ENCODE measurements at regions not wholly inside any gene's neighbourhood (a gene's known extent, or its start where the extent isn't known, plus 50 kb on each side); places are given as distances from the start of the nearest gene placed in this dataset.

- no peak overlapping the region for H3K4me3 Mint-ChIP-seq (ENCODE audit: unreplicated experiment)
- TF ChIP-seq CTCF (IDR thresholded peaks at IDR 0.05; ENCODE audit: partially characterized antibody, unreplicated experiment), result no peak
- DNase-seq, result no peak
- H3K9me3 Mint-ChIP-seq (ENCODE audit: unreplicated experiment), result no peaks in the 10 kb centered on the region
- H3K36me3 Mint-ChIP-seq (ENCODE audit: unreplicated experiment), result no peaks in the 10 kb centered on the region
- H3K27ac Mint-ChIP-seq (ENCODE audit: unreplicated experiment), result no peak overlapping the region
- H3K4me1 Mint-ChIP-seq (ENCODE audit: low read depth, unreplicated experiment), result no peaks in the 10 kb centered on the region
- no peaks in the 10 kb centered on the region for H3K27me3 Mint-ChIP-seq (ENCODE audit: unreplicated experiment)
Observed at GRCh38 chr12:97763113-97763512, 300.5 kb downstream of the RMST start.

- Mint-ChIP-seq H3K9me3 (ENCODE audit: unreplicated experiment) (no peaks in the 10 kb centered on the region), H3K4me1 (ENCODE audit: low read depth, unreplicated experiment) (peaks cover 2% of the 10 kb centered on the region), H3K27ac (ENCODE audit: unreplicated experiment) (no peak overlapping the region), H3K36me3 (ENCODE audit: unreplicated experiment) (no peaks in the 10 kb centered on the region), H3K4me3 (ENCODE audit: unreplicated experiment) (no peak overlapping the region), H3K27me3 (ENCODE audit: unreplicated experiment) (no peaks in the 10 kb centered on the region)
- no peak for DNase-seq
- no peak for TF ChIP-seq CTCF (IDR thresholded peaks at IDR 0.05; ENCODE audit: partially characterized antibody, unreplicated experiment)
Observed at GRCh38 chr12:97764700-97765099, 302.1 kb downstream of the RMST start.

- Mint-ChIP-seq H3K9me3 (ENCODE audit: unreplicated experiment) (no peaks in the 10 kb centered on the region), H3K36me3 (ENCODE audit: unreplicated experiment) (no peaks in the 10 kb centered on the region), H3K4me1 (ENCODE audit: low read depth, unreplicated experiment) (peaks cover 8% of the 10 kb centered on the region), H3K4me3 (ENCODE audit: unreplicated experiment) (no peak overlapping the region), H3K27me3 (ENCODE audit: unreplicated experiment) (no peaks in the 10 kb centered on the region), H3K27ac (ENCODE audit: unreplicated experiment) (no peak overlapping the region)
- TF ChIP-seq CTCF (IDR thresholded peaks at IDR 0.05; ENCODE audit: partially characterized antibody, unreplicated experiment), result no peak
- DNase-seq, result no peak
Observed at GRCh38 chr12:97767347-97767746, 304.7 kb downstream of the RMST start.

GRCh38 chr12:97778111-97778510 lies 315.5 kb downstream of the RMST start:
- Mint-ChIP-seq H3K4me1 (ENCODE audit: low read depth, unreplicated experiment) (no peaks in the 10 kb centered on the region), H3K9me3 (ENCODE audit: unreplicated experiment) (peaks cover 2% of the 10 kb centered on the region), H3K36me3 (ENCODE audit: unreplicated experiment) (no peaks in the 10 kb centered on the region), H3K27me3 (ENCODE audit: unreplicated experiment) (peaks cover 1% of the 10 kb centered on the region), H3K4me3 (ENCODE audit: unreplicated experiment) (no peak overlapping the region), H3K27ac (ENCODE audit: unreplicated experiment) (no peak overlapping the region)
- TF ChIP-seq CTCF (IDR thresholded peaks at IDR 0.05; ENCODE audit: partially characterized antibody, unreplicated experiment), result no peak
- no peak for DNase-seq

- H3K4me1 Mint-ChIP-seq (ENCODE audit: low read depth, unreplicated experiment), result no peaks in the 10 kb centered on the region
- TF ChIP-seq CTCF (IDR thresholded peaks at IDR 0.05; ENCODE audit: partially characterized antibody, unreplicated experiment), result no peak
- DNase-seq, result no peak
- H3K4me3 Mint-ChIP-seq (ENCODE audit: unreplicated experiment), result no peak overlapping the region
- no peaks in the 10 kb centered on the region for H3K36me3 Mint-ChIP-seq (ENCODE audit: unreplicated experiment)
- peaks cover 2% of the 10 kb centered on the region for H3K9me3 Mint-ChIP-seq (ENCODE audit: unreplicated experiment)
- H3K27me3 Mint-ChIP-seq (ENCODE audit: unreplicated experiment), result peaks cover 1% of the 10 kb centered on the region
- no peak overlapping the region for H3K27ac Mint-ChIP-seq (ENCODE audit: unreplicated experiment)
Observed at GRCh38 chr12:97781342-97781741, 318.7 kb downstream of the RMST start.

Data from glutamatergic neuron (in vitro differentiated cells).